Fibroblast of lung (primary cell): ENCODE measurements at regions not wholly inside any gene's neighbourhood (a gene's known extent, or its start where the extent isn't known, plus 50 kb on each side); places are given as distances from the start of the nearest gene placed in this dataset.

Experiments
- DNase-seq, 2 donors: peaks; one replicate each; pipeline versions ENCODE4 v3.0.0 to v3.0.0-alpha.2; 2010; ENCODE audit warnings: low read depth in 2 of 2
- H2AFZ ChIP-seq: 2 replicates; pipeline ENCODE4 v1.5.1; 2012; ENCODE audit warnings: low read length, control low read depth, inconsistent platforms
- H3K27ac ChIP-seq: 2 replicates; pipeline ENCODE4 v1.5.1; 2011; ENCODE audit warnings: low read length, control low read depth; ENCODE audit not compliant: insufficient read depth
- H3K27me3 ChIP-seq: 2 replicates; pipeline ENCODE4 v1.5.1; 2011; ENCODE audit warnings: mild to moderate bottlenecking, low read length; ENCODE audit not compliant: control insufficient read depth, insufficient read depth
- H3K36me3 ChIP-seq: 2 replicates; pipeline ENCODE4 v1.5.1; 2011; ENCODE audit warnings: low read length; ENCODE audit not compliant: control insufficient read depth, insufficient read depth
- H3K4me1 ChIP-seq: 2 replicates; pipeline ENCODE4 v1.5.1; 2011; ENCODE audit warnings: low read length; ENCODE audit not compliant: control insufficient read depth, insufficient read depth; ENCODE audit errors: extremely low read depth
- H3K4me2 ChIP-seq: 2 replicates; pipeline ENCODE4 v1.5.1; 2011; ENCODE audit warnings: low read length, control low read depth; ENCODE audit not compliant: insufficient read depth; ENCODE audit errors: extremely low read depth
- H3K4me3 ChIP-seq, 4 experiments: fragments of 200-600 bp in 1 of 4; sonication (generic) in 1 of 4; replicated peaks in 1 of 4; 2 replicates each; pipeline ENCODE4 v1.5.1; 2011 to 2016; ENCODE audit warnings: low read length in 4 of 4, low read depth in 3 of 4, mild to moderate bottlenecking in 3 of 4, control low read depth in 2 of 4, inconsistent platforms in 1 of 4, mixed read lengths in 1 of 4; ENCODE audit not compliant: insufficient read depth in 1 of 4; ENCODE audit errors: control extremely low read depth in 1 of 4
- H3K79me2 ChIP-seq: 2 replicates; pipeline ENCODE4 v1.5.1; 2012; ENCODE audit warnings: mild to moderate bottlenecking, low read length, inconsistent platforms; ENCODE audit not compliant: control insufficient read depth, insufficient read depth
- H3K9ac ChIP-seq: 2 replicates; pipeline ENCODE4 v1.5.1; 2011; ENCODE audit warnings: mild to moderate bottlenecking, low read length, control low read depth; ENCODE audit not compliant: insufficient read depth
- H3K9me3 ChIP-seq: 2 replicates; pipeline ENCODE4 v1.5.1; 2012; ENCODE audit warnings: low read depth, low read length; ENCODE audit not compliant: control insufficient read depth, insufficient read depth
- H4K20me1 ChIP-seq: 2 replicates; pipeline ENCODE4 v1.5.1; 2011; ENCODE audit warnings: low read length; ENCODE audit not compliant: control insufficient read depth, insufficient read depth; ENCODE audit errors: extremely low read depth
- EZH2 ChIP-seq: IDR thresholded peaks from 2 replicates; pipeline ENCODE4 v1.5.1; 2012; ENCODE audit warnings: low read length, control low read depth, mild to moderate bottlenecking; ENCODE audit errors: missing control alignments
- TF ChIP-seq, protein P1 (sequence below), 2 donors: IDR thresholded peaks in 1 of 2; conservative IDR thresholded peaks in 1 of 2; 1 replicate in 1 of 2; 2 replicates in 1 of 2; pipeline ENCODE4 v1.5.1; 2011 to 2012; ENCODE audit warnings: low read length in 2 of 2, control low read depth in 1 of 2, inconsistent platforms in 1 of 2, low read depth in 1 of 2, mild to moderate bottlenecking in 1 of 2

DNA sequence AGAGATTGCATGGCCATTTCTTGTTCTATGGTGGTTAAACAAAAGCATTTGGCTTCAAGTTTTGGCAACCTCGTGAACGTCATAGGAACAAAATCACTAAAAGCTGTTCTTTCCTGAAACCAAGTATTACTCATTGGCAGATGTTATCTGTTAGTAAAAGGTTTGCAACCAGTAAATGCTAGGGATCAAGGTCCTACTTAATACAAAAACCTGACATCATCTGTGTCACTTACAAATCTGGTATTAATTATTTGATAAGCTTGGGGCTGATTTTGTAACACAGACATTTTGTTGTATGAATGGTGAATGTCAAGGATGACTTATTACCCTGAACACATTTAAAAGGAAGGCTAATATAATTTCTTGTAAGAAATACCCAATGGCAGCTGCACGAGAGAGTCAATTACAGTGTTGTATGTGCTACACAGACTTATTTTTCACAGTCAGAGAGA is 486.4 kb upstream of the ZNF608 start:
- DNase-seq: peak; percentile 88 to 93
- Histone ChIP-seq H3K4me2 (no peak overlapping the region), H2AFZ (no peak overlapping the region), H3K36me3 (no peaks in the 10 kb centered on the region), H3K27ac (no peak overlapping the region), H3K9me3 (no peaks in the 10 kb centered on the region), H3K4me1 (no peaks in the 10 kb centered on the region), H3K79me2 (no peaks in the 10 kb centered on the region), H3K27me3 (no peaks in the 10 kb centered on the region), H3K4me3 (no peak overlapping the region), H3K9ac (no peak overlapping the region), H4K20me1 (no peaks in the 10 kb centered on the region)
- no peak for TF ChIP-seq EZH2
- TF ChIP-seq, protein P1, sequence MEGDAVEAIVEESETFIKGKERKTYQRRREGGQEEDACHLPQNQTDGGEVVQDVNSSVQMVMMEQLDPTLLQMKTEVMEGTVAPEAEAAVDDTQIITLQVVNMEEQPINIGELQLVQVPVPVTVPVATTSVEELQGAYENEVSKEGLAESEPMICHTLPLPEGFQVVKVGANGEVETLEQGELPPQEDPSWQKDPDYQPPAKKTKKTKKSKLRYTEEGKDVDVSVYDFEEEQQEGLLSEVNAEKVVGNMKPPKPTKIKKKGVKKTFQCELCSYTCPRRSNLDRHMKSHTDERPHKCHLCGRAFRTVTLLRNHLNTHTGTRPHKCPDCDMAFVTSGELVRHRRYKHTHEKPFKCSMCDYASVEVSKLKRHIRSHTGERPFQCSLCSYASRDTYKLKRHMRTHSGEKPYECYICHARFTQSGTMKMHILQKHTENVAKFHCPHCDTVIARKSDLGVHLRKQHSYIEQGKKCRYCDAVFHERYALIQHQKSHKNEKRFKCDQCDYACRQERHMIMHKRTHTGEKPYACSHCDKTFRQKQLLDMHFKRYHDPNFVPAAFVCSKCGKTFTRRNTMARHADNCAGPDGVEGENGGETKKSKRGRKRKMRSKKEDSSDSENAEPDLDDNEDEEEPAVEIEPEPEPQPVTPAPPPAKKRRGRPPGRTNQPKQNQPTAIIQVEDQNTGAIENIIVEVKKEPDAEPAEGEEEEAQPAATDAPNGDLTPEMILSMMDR (conservative IDR thresholded peaks at IDR 0.05 in 1 of 2, IDR thresholded peaks at IDR 0.05 in 1 of 2; ENCODE audit: low read depth in 1 of 2, low read length in 2 of 2): no peak

DNA sequence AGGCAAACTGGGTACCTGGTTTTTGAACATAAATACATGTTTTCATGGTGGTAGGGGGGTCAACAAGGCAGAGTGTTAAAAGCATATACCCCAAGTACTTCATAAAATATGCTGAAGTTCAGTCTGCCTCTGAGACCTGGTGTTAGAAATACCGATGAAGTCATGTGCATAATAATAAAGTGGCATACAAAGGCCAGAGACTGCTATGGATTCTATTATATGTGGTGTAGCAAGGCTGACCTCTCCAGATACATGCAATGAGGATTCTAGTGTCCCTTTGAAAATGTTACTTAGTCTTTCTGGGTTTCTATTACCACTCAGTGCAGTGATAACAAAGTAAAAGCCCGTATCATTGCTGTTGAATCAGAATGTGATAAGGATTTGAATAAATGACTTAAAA is 487.5 kb upstream of the ZNF608 start:
- no peak overlapping the region for H3K9ac ChIP-seq
- no peak overlapping the region for H3K27ac ChIP-seq
- no peaks in the 10 kb centered on the region for H3K79me2 ChIP-seq
- TF ChIP-seq, protein P1 (conservative IDR thresholded peaks at IDR 0.05 in 1 of 2, IDR thresholded peaks at IDR 0.05 in 1 of 2; ENCODE audit: low read depth in 1 of 2, low read length in 2 of 2): no peak
- no peak for TF ChIP-seq EZH2
- no peaks in the 10 kb centered on the region for H4K20me1 ChIP-seq
- no peaks in the 10 kb centered on the region for H3K36me3 ChIP-seq
- H3K9me3 ChIP-seq: no peaks in the 10 kb centered on the region
- H3K4me1 ChIP-seq: no peaks in the 10 kb centered on the region
- no peak overlapping the region for H3K4me3 ChIP-seq
- DNase-seq: no peak
- H3K27me3 ChIP-seq: no peaks in the 10 kb centered on the region
- no peak overlapping the region for H3K4me2 ChIP-seq
- no peak overlapping the region for H2AFZ ChIP-seq

DNA sequence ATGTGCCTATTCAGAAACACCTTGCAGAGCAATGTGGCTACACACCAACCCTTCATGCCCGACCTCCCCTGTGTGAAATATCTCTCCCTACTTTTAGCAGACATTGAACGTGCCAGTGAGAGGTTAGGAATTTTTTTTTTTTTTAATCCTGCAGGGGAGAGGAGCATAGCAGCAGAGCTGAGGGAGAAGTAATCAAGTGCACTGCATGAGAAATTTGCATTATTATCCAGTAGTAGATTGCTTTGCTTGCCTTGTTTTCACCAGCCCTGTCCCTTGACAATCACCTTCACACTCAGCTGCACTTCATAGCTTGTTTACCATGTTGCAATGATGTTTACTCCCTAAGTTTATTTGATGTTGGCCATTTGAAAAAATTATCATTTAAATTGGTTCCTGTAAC is 489.6 kb upstream of the ZNF608 start:
- H3K4me2 ChIP-seq: no peak overlapping the region
- no peaks in the 10 kb centered on the region for H3K9me3 ChIP-seq
- no peaks in the 10 kb centered on the region for H4K20me1 ChIP-seq
- no peak overlapping the region for H3K9ac ChIP-seq
- no peaks in the 10 kb centered on the region for H3K4me1 ChIP-seq
- H3K79me2 ChIP-seq: no peaks in the 10 kb centered on the region
- no peak overlapping the region for H3K27ac ChIP-seq
- H3K4me3 ChIP-seq: no peak overlapping the region
- H3K36me3 ChIP-seq: no peaks in the 10 kb centered on the region
- no peak overlapping the region for H2AFZ ChIP-seq
- no peak for TF ChIP-seq EZH2
- TF ChIP-seq, protein P1 (conservative IDR thresholded peaks at IDR 0.05 in 1 of 2, IDR thresholded peaks at IDR 0.05 in 1 of 2; ENCODE audit: low read depth in 1 of 2, low read length in 2 of 2): no peak
- no peaks in the 10 kb centered on the region for H3K27me3 ChIP-seq
- no peak for DNase-seq
